NCI-H1092 treated with DMSO at 0.1 percent for 48 hours (cell line): ENCODE measurements at regions not wholly inside any gene's neighbourhood (a gene's known extent, or its start where the extent isn't known, plus 50 kb on each side); places are given as distances from the start of the nearest gene placed in this dataset.
"Not testable (repeated sequence)": the region's sequence is repeated elsewhere in the genome, so short reads cannot be mapped to it uniquely, and the experiment has no call there.

Experiments used
- DNase-seq: peaks from one replicate; lab custom pipeline; 2025; lab: John Stamatoyannopoulos, UW

GRCh38 chr7:93830141-93830925, 60.2 kb downstream of the TFPI2 start:
- no peak for DNase-seq

DNA sequence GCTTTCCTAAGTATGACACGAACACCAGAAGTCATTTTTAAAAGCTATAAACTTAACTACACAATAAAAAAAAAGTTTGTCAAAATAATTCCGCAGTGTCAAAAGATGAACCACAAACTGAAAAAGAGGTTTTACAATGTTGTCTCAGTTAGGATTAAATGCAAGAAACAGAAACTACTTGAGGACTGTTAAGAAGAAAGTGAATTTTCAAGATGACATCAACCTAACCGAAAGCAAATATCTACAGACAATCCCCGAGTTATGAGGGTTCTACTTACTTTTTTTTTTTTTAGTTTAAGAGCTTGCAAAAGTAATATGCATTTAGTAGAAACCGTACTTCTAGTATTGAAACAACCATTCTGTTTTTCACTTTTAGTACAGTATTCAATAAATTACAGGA, 62.3 kb downstream of the TFPI2 start:
- no peak for DNase-seq

DNA sequence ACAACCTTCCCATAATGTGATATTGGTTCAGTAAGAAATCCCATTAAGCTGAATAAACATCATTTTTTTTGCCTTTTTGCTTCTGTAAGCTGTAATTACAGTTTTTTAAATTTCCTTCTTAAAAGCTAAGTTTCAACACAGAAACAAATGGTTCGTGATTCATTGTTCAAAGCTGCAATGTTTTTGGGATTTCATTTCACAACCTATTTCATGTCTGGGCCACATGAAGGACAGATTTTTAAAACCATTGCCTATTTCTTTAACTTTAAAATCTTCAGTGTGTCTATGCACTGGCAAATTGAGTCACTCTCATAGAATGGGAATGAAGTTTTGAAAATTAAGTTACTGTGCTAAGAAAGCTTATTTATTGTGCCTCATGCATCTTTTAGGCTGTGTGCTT, 66.9 kb downstream of the TFPI2 start:
- DNase-seq, result no peak

- no peak for DNase-seq
These were observed 69.1 kb downstream of the TFPI2 start for GRCh38 chr7:93821463-93821862.

DNA sequence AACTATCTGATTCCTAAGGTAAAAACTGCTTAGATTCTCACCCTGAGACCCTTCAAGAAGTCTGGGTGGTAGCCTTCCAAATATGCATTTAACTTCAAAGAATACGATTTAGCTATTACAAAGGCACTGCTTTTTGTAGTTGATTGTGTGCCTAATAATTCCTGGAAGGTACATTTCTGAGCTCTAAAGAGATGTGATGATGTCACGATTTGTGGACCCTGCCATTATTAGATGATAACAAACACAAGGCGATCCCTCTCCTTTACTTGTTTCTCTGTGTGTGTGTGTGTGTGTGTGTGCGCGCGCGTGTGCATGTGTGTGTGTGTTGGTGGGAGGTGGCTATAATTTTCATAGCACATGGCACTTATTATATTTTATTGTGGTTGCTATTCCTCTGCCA, 70.9 kb downstream of the TFPI2 start:
- DNase-seq, result no peak

DNA sequence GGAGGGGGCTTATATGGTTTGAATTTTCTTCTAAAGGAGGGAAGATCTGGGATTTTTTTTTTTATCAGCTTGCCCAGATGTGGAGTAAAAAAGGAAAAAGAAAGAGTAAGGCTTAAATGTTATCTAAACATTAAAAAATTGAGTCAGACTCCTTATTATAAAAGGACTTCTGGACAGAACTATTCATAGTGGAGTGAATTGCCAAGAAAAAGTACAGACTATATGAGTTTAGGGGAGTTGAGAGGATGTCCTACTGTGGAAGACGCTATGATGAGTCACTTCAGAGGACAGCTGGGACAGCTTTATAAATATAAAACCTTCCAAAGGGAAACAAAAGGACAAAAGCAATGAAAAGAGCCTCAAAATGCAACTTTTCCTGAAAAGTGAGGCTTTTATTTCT, 73.0 kb downstream of the TFPI2 start:
- DNase-seq, result no peak

DNA sequence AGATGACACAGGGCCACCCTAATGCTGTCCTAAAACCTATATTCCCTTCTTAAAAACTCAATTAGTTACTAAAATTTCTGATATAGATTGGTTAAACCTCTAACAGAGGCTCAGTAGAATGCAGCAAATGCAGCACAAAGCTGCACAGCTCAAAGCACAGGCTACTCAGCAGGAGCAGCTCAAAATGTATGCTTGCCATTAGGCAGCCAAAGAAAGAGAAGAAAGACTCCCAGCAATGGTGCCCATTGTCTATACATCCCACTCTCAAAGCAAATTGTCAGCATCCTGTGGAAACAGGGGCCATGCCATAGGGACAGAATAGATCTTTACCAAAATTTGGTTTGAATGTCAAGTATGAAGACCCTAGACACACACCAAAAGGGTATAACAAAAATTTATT, 73.5 kb downstream of the TFPI2 start:
- no peak for DNase-seq

DNA sequence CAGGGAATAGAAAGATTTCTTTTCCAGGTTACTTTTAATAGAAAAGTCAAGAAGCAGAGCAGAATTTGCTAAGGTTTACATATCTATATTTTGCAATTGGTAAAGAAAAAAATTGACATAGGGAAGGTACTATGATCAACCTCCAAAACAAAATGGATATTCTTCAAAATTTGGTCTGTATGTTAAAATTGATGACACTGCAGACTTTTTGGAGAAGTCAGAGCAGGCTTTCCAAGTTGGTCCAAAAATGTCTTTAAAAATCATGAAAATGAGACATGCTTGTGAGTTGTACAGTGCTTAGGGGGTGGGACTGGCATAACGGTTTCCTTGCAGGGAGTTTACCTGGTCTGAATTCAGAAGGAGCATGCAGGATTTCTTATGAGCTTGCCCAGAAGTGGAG, 77.0 kb downstream of the TFPI2 start:
- no peak for DNase-seq

DNA sequence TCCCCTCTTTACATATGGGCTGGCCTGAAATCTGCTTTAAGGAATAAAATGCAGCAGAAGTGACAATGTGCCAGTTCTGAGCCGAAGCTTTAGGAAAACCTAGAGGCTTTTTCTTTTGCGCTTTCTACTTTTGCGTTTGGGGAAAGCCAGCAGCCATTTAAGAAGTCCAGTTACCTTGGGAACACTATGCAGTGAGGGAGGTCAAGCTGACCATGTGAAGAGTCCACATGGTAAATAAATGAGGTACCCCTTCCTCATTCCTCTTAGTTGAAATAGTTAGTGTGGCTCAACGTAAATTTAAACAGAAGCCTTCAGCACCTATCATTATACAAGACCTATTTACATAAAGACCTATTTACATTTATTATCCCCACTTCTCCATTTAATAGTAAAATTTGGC, 78.5 kb downstream of the TFPI2 start:
- no peak for DNase-seq

- no peak for DNase-seq
These were observed 79.4 kb downstream of the TFPI2 start for GRCh38 chr7:93811198-93811597.

GRCh38 chr7:93810561-93810960, 80.0 kb downstream of the TFPI2 start:
- DNase-seq, result no peak

- DNase-seq, result no peak
These were observed 85.8 kb downstream of the TFPI2 start for GRCh38 chr7:93804726-93805125.

DNA sequence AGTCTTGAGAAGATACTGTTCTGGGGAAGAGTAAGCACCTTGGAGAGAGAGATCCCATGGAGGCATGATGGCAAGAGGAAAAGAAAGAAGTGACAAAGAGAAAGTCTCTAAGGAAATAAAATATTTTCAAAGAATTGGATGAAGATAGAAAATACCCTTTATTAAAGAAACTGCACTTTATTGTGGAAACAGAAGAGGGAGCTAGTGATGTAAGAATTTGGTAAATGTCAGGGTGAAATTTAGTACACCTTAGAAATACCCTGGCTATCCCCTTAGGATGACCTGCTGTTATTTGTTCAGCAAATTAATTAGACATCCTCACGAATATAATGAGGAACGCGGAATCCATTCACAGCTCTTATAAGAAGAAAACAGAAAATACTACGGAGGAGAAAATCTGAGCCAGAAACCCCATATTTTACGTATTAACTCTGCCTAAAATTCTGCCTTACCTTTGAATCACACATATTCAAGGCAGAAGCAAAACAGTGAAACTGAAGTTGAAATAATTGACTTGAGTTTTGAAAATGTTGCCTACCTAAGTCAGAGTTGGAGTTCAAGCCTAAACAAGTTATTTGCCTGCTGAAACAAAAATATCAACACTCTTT, 90.7 kb downstream of the TFPI2 start:
- DNase-seq, result no peak

DNA sequence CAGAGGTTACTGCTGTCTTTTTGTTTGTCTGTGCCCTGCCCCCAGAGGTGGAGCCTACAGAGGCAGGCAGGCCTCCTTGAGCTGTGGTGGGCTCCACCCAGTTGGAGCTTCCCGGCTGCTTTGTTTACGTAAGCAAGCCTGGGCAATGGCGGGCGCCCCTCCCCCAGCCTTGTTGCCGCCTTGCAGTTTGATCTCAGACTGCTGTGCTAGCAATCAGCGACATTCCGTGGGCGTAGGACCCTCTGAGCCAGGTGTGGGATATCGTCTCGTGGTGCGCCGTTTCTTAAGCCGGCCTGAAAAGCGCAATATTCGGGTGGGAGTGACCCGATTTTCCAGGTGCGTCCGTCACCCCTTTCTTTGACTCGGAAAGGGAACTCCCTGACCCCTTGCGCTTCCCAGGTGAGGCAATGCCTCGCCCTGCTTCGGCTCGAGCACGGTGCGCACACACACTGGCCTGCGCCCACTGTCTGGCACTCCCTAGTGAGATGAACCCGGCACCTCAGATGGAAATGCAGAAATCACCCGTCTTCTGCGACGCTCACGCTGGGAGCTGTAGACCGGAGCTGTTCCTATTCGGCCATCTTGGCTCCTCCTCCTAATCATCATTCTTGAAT, 97.4 kb downstream of the TFPI2 start:
- DNase-seq, result not testable (repeated sequence)

DNA sequence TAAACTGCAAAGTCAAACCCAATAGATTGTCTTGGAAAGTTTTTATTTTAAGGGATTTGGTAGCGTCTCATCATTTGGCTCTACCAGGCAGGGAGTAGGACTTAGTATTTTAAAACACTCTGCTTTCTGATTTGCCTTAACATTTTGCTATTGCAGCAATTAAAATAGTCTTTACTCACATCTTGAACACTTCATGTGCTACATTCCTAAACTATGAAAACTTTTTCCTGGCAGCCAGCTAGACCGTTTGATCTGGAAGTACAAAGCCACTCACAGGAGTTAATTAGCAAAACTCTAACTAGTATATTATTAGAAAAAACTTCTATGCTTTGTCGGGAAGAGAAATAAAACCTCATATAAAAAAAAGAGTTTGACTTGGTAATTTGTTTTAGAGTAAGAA, 111.4 kb downstream of the TFPI2 start:
- no peak for DNase-seq

DNA sequence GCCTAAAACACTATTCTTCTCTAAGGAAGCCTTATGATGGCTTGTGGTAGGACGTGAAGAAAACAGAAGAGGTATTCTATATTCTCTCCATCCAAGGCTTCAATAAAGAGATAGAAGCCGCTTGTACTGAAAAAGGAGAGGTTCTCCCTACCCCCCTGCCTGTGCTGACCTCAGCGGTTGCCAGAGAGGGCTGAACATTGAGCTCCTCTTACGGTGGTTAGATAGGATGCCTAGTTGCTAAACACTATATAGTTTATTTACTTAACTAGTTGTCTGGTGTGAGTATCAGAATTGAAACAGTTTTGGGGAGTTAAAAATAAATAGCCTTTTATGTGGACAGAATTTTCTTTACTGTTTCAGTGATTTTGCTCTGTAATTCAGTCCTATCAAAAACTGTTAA, 112.2 kb downstream of the TFPI2 start:
- no peak for DNase-seq

DNA sequence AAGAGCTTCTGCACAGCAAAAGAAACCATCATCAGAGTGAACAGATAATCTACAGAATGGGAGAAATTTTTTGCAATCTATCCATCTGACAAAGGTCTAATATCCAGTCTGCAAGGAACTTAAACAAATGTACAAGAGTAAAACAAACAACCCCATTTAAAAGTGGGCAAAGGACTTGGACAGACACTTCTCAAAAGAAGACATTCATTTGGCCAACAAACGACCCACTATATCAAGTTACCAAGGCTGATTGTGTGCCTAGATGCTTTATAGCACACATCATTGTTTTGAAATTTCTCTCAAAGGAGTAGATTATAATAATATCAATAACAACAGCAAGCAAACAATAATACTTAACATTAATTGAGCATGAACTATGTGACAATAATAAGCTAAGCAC, 117.1 kb downstream of the TFPI2 start:
- DNase-seq, result no peak

DNA sequence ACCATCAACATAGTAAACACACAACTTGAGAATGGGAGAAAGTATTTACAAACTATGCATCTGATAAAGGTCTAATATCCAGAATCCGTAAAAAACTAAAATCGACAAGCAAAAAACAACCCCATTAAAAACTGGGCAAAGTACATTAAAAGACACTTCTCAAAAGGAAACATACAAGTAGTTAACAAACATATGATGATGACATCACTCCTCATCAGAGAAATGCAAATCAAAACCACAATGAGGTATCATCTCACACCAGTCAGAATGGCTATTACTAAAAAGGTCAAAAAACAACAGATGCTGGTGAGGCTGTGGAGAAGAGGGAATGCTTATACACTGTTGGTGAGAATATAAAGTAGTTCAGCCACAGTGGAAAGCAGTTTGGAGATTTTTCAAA, 125.1 kb downstream of the TFPI2 start:
- no peak for DNase-seq

- no peak for DNase-seq
These were observed 131.9 kb downstream of the TFPI2 start for GRCh38 chr7:93758631-93759030.

- no peak for DNase-seq
These were observed 133.1 kb downstream of the TFPI2 start for GRCh38 chr7:93757426-93757825.

- DNase-seq, result no peak
These were observed 133.7 kb downstream of the TFPI2 start for GRCh38 chr7:93756890-93757289.

GRCh38 chr7:93751421-93751820, 139.1 kb downstream of the TFPI2 start:
- DNase-seq, result no peak

GRCh38 chr7:93750986-93751385, 139.6 kb downstream of the TFPI2 start:
- DNase-seq, result no peak

DNA sequence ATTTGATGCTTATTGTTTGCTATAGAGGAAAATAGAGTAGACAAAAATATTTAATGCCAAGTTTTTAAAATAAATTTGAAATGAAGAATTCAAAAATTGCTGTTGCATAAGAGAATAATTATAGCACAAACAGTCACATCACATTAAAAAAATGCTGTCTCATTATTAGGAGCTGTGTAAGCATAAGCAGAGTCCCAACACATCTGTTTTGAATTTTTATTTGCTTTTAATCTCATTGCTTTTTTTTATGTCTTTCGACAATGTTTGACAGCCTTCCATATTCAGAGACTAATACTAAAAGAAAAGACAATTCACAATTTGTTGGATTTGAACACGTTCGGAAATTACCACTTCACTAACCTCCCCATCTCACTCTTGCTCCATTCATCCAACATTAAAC, 143.5 kb downstream of the TFPI2 start:
- DNase-seq, result no peak
